H4 (cell line): ENCODE measurements at regions not wholly inside any gene's neighbourhood (a gene's known extent, or its start where the extent isn't known, plus 50 kb on each side); places are given as distances from the start of the nearest gene placed in this dataset.
"Not testable (repeated sequence)": the region's sequence is repeated elsewhere in the genome, so short reads cannot be mapped to it uniquely, and the experiment has no call there.

Experiments
- DNase-seq: peaks from one replicate; pipeline ENCODE4 v3.0.0-alpha.2; 2015; ENCODE audit warnings: low spot score

DNA sequence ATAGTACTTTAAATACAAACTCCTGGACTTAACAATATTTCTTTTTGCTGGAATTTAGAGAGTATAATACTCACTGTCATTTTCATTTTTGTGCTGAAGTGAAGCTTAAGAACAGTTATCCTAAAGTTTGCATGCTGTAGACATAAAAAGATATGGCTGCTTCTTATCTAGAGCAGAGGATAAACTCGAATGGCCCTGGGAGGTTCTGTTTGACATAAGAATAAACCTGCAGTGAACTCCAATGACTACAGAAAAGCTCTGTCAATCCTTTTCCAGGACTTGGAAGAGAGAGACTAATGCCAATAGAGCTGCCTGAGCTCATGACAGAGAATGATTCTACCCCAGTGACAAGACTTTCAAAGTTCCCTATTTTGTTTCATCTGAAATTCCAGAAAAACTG lies 1017.8 kb upstream of the MIR17HG start:
- no peak for DNase-seq

DNA sequence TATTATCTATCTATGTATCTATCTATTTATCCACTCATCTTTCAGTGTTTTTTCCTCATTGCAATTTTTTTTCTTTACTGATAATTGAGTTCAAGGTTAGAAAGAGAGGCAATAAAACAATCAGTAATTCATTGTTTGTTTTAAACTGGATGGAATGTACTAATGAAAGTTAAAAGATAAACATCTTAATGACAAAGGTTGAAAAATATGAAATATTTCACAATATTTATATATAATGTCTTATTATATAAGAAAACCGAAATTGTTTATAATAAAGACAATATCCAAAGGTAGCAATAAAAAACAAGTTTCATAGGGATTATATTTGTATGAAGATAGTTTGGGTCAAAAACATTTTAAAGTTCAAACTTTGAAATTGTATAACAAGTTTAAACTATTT lies 1015.5 kb upstream of the MIR17HG start:
- no peak for DNase-seq

GRCh38 chr13:90336507-90336906 lies 1011.0 kb upstream of the MIR17HG start:
- DNase-seq, result no peak

- not testable (repeated sequence) for DNase-seq
These were observed 1006.1 kb upstream of the MIR17HG start for GRCh38 chr13:90341348-90341747.

- not testable (repeated sequence) for DNase-seq
These were observed 998.9 kb upstream of the MIR17HG start for GRCh38 chr13:90348477-90349136.

- no peak for DNase-seq
These were observed 994.7 kb upstream of the MIR17HG start for GRCh38 chr13:90352763-90353162.

- no peak for DNase-seq
These were observed 992.2 kb upstream of the MIR17HG start for GRCh38 chr13:90355162-90355751.

GRCh38 chr13:90360785-90361184 lies 986.7 kb upstream of the MIR17HG start:
- no peak for DNase-seq

DNA sequence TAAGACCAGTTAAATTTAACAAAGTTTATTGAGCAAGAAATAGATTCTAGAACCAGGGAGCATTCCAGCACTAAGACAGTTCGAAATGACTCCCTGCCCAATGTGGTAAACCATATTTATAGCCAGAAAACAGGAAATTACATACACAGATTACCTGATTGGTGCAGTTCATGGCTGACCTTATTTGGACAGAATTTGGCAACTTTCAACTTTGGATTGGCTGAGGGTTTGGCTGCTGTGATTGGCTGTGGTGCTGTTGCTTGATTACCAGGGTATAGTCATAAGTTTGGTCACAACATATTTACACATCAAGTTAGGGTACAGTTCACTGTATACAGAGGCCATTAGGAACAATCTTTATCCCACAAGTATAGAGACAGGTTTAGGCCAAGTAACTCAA lies 984.8 kb upstream of the MIR17HG start:
- peak; percentile 38 for DNase-seq

DNA sequence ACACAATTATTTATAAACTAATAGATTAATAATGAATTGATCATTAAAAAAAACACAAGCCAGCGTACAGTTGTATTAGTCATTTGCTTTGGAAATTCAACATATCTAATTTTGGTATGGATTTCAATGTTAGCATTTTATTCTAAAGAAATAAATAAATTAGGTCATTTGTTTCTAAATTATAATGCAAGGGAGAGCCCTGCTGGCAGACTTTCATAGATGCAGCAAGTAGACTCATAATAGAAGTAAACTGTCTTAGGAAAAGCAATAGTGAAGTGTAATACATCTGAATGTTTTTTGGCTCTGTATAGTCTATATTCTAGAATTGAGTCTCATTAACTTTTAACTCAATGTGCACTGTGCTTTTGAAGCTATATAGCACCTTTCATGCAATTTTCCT lies 982.4 kb upstream of the MIR17HG start:
- no peak for DNase-seq

GRCh38 chr13:90374168-90374567 lies 973.3 kb upstream of the MIR17HG start:
- DNase-seq, result no peak

- DNase-seq, result no peak
These were observed 971.6 kb upstream of the MIR17HG start for GRCh38 chr13:90375851-90376250.

GRCh38 chr13:90382425-90382824 lies 965.1 kb upstream of the MIR17HG start:
- no peak for DNase-seq

DNA sequence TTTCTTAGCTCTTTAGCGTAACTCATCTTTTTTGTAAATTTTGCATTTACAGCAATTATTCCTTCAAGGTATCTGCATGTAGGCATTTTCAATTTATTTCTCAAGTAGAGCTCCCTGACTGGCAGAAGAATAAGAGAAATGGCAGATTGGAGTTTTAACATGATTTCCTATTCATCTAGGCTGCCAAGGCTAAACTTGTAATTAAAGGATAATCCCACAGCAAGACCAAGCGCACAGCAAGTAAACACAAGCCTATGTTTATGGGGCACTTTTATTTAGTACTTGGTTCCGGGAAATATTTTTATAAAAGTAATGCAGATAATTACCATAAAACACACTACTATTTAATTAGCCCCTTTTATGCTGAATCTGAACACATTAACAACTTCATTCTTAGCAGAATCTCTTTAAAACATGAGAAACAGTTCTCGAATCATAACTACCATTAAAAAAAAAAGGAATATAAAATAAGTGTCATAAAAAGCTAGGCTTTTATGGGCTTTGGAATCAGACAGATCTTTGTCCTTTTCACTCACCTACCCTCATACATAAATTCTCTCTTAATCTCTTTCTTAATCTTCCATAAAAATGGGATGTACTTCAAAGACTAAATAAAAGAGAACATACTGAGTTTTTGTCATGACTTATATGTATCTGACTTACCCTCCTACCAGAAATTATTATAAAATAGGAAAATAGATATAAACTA lies 961.6 kb upstream of the MIR17HG start:
- DNase-seq, result no peak

DNA sequence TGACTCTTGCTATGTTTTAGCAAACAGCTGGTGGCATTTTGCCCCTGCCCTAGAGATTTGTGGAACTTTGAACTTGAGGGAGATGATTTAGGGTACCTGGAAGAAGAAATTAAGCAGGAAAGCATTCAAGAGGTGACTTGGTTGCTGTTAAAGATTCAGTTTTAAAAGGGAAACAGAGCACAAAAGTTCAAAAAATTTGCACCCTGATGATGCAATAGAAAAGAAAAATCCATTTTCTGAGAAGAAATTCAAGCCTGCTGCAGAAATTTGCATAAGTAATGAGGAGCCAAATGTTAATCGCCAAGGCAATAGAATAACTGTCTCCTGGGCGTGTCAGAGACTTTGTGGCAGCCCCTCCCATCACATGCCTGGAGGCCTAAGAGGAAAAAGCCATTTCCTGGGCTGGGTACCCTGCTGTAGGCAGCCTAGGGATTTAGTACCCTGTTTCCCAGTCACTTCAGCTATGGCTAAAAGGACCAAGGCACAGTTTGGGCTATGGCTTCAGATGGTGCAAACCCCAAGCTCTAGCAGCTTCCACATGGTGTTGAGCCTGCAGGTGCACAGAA lies 958.5 kb upstream of the MIR17HG start:
- no peak for DNase-seq

GRCh38 chr13:90389537-90389936 lies 958.0 kb upstream of the MIR17HG start:
- no peak for DNase-seq

DNA sequence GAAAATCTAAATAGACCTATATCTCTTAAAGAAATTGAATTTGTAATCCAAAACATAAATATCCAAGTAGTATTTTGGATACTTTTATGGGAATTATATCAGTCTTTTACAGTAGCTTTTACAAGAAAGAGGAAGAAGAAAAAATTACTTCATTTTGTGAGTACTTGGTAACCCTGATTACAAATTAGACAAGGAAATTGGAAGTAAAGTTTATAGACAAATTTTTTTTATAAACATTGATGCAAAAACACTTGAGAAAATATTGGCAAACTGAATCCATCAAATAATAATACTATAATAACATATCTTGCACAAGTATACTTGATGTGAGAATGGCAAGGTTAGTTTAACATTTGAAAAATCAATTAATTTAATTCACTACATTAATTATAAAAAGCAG lies 954.1 kb upstream of the MIR17HG start:
- DNase-seq, result no peak

GRCh38 chr13:90395348-90395747 lies 952.1 kb upstream of the MIR17HG start:
- DNase-seq, result no peak

GRCh38 chr13:90395846-90396245 lies 951.6 kb upstream of the MIR17HG start:
- no peak for DNase-seq

- DNase-seq, result no peak
These were observed 951.2 kb upstream of the MIR17HG start for GRCh38 chr13:90396266-90396665.

DNA sequence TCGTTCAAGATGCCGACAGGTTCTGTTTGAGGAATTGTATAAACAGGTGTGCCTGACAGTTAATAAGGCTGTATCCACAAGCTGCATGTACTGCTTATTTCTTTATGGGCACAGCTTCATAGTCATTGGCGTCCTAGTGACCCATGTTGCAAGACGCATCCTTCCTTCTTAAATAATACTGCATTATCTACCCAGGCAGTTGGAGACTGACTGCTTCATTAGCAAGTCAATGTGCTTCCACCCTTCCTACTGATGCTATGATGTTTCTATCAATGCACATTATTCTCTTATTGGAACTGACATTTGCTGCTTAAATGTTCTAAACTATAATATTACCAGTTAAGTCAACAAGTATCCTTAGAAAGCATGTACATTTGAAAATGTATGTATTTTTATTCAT lies 950.0 kb upstream of the MIR17HG start:
- DNase-seq, result no peak

- DNase-seq, result no peak
These were observed 947.1 kb upstream of the MIR17HG start for GRCh38 chr13:90400372-90400771.

GRCh38 chr13:90401150-90401549 lies 946.3 kb upstream of the MIR17HG start:
- DNase-seq, result no peak
